ENCODE measurements at regions not wholly inside any gene's neighbourhood (a gene's known extent, or its start where the extent isn't known, plus 50 kb on each side); places are given as distances from the start of the nearest gene placed in this dataset.

- TF ChIP-seq CTCF (conservative IDR thresholded peaks at IDR 0.05): no peak
- no peak for TF ChIP-seq ZFX (IDR thresholded peaks at IDR 0.05)
Measured at GRCh38 chr14:45968037-45968436, 683.5 kb downstream of the RPL10L start.

Data from C4-2B (cell line).